HCT116 (cell line): ENCODE measurements at regions not wholly inside any gene's neighbourhood (a gene's known extent, or its start where the extent isn't known, plus 50 kb on each side); places are given as distances from the start of the nearest gene placed in this dataset.

ENCODE experiments used
- ATAC-seq: fragments of 200-7000 bp; cut with Tn5 transposase; 2 replicates; pipeline ENCODE4 v1.9.1; 2020; ENCODE audit warnings: mild to moderate bottlenecking, moderate library complexity
- BruUV-seq: library from RNA; stranded (reverse); fragments of 400-500 nt; replicated peaks from 2 replicates; lab custom pipeline; 2021; lab: Mats Ljungman, UMichigan
- CTCF ChIA-PET: fragments of 300-600 bp; sonication (Branson Sonifier 250); formaldehyde crosslinking; loops from one replicate; lab custom pipeline; 2021; ENCODE audit warnings: antibody characterized with exemption; lab: Charles Lee
- POLR2A ChIA-PET: fragments of 300-600, 350-600 bp; sonication (Branson Sonifier 250); formaldehyde crosslinking; loops from one replicate; lab custom pipeline; 2021; ENCODE audit warnings: antibody characterized with exemption; lab: Charles Lee
- RAD21 ChIA-PET, 2 experiments: fragments of 300-600 bp; sonication (Branson Sonifier 250); formaldehyde crosslinking; loops; one replicate each; lab custom pipeline; 2023; ENCODE audit warnings: low total read pairs in 2 of 2; ENCODE audit not compliant: uncharacterized antibody in 2 of 2, unreplicated experiment in 2 of 2, low non-redundant PET in 1 of 2; lab: Charles Lee
- DNase-seq: peaks from one replicate; pipeline ENCODE4 v3.0.0-alpha.2; 2010; ENCODE audit warnings: low read depth, low spot score
- H2AFZ ChIP-seq: fragments of 200-600 bp; shearing (Covaris generic), sonication (generic); 2 replicates; pipeline ENCODE4 v1.6.1; 2017; ENCODE audit warnings: low read depth, mixed run types, mixed read lengths, antibody characterized with exemption, low read length; ENCODE audit not compliant: poor library complexity, severe bottlenecking
- H3K27ac ChIP-seq: 2 replicates; pipeline ENCODE4 v1.5.1; 2012; ENCODE audit warnings: low read depth, low read length
- H3K27me3 ChIP-seq: fragments of 200-600 bp; sonication (generic); 2 replicates; pipeline ENCODE4 v1.6.1; 2016; ENCODE audit warnings: mixed run types, low read length, mixed read lengths; ENCODE audit not compliant: insufficient read depth
- H3K36me3 ChIP-seq, 2 experiments: fragments of 200-500 bp in 1 of 2; fragments of 200-600 bp in 1 of 2; sonication (Bioruptor generic) in 1 of 2; sonication (generic) in 1 of 2; 2 replicates each; pipeline versions ENCODE4 v1.5.1 to v1.6.1; 2014 to 2016; ENCODE audit warnings: low read length in 2 of 2, inconsistent platforms in 1 of 2, mixed read lengths in 1 of 2, mixed run types in 1 of 2; ENCODE audit not compliant: insufficient read depth in 2 of 2, control insufficient read depth in 1 of 2
- H3K4me1 ChIP-seq, 2 experiments: fragments of 200-600 bp in 1 of 2; sonication (generic) in 1 of 2; 2 replicates each; pipeline versions ENCODE4 v1.5.1 to v1.6.1; 2012 to 2017; ENCODE audit warnings: low read length in 2 of 2, inconsistent platforms in 1 of 2, mild to moderate bottlenecking in 1 of 2, mixed read lengths in 1 of 2, mixed run types in 1 of 2, moderate library complexity in 1 of 2; ENCODE audit not compliant: insufficient read depth in 2 of 2, control insufficient read depth in 1 of 2
- H3K4me2 ChIP-seq: fragments of 200-600 bp; sonication (generic); 2 replicates; pipeline ENCODE4 v1.6.1; 2017; ENCODE audit warnings: mixed run types, low read length, mixed read lengths
- H3K4me3 ChIP-seq, 2 experiments: fragments of 200-600 bp in 1 of 2; sonication (generic) in 1 of 2; replicated peaks in 1 of 2; 2 replicates each; pipeline ENCODE4 v1.5.1; 2011 to 2016; ENCODE audit warnings: low read length in 2 of 2, control low read depth in 1 of 2, low read depth in 1 of 2, mild to moderate bottlenecking in 1 of 2, mixed read lengths in 1 of 2, mixed run types in 1 of 2
- H3K79me2 ChIP-seq: fragments of 200-600 bp; sonication (generic); 2 replicates; pipeline ENCODE4 v1.6.1; 2017; ENCODE audit warnings: mild to moderate bottlenecking, mixed run types, low read length, moderate library complexity, mixed read lengths; ENCODE audit not compliant: insufficient read depth
- H3K9ac ChIP-seq: fragments of 200-600 bp; sonication (generic); 2 replicates; pipeline ENCODE4 v1.6.1; 2016; ENCODE audit warnings: low read length, mixed read lengths
- H3K9me2 ChIP-seq: fragments of 200-600 bp; sonication (generic), shearing (Covaris generic); 2 replicates; pipeline ENCODE4 v1.6.1; 2017; ENCODE audit warnings: mixed run types, mild to moderate bottlenecking, moderate library complexity; ENCODE audit not compliant: insufficient read depth
- H3K9me3 ChIP-seq, 2 experiments: fragments of 200-500 bp in 1 of 2; fragments of 200-600 bp in 1 of 2; sonication (Bioruptor generic) in 1 of 2; sonication (generic) in 1 of 2; 2 replicates each; pipeline ENCODE4 v1.6.1; 2014 to 2017; ENCODE audit warnings: low read length in 2 of 2, mixed read lengths in 2 of 2, inconsistent platforms in 1 of 2, low read depth in 1 of 2, mild to moderate bottlenecking in 1 of 2, mixed run types in 1 of 2, moderate library complexity in 1 of 2; ENCODE audit not compliant: control insufficient read depth in 1 of 2, insufficient read depth in 1 of 2
- H4K20me1 ChIP-seq: fragments of 200-600 bp; sonication (generic), shearing (Covaris generic); 2 replicates; pipeline ENCODE4 v1.6.1; 2017; ENCODE audit warnings: mixed run types, mild to moderate bottlenecking, moderate library complexity; ENCODE audit not compliant: insufficient read depth
- ATF3 ChIP-seq: IDR thresholded peaks from 2 replicates; pipeline ENCODE4 v1.6.1; 2012
- CEBPB ChIP-seq: IDR thresholded peaks from 2 replicates; pipeline ENCODE4 v1.6.1; 2012; ENCODE audit warnings: low read depth
- ELF1 ChIP-seq: IDR thresholded peaks from 2 replicates; pipeline ENCODE4 v1.6.1; 2012; ENCODE audit warnings: low read depth, borderline replicate concordance
- EZH2 ChIP-seq: fragments of 200-600 bp; sonication (generic); IDR thresholded peaks from 2 replicates; pipeline ENCODE4 v1.6.1; 2017; ENCODE audit warnings: antibody characterized with exemption, mixed run types
- EZH2phosphoT487 ChIP-seq: fragments of 200-600 bp; IDR thresholded peaks from 2 replicates; pipeline ENCODE4 v1.6.1; 2018; ENCODE audit warnings: antibody characterized with exemption, borderline replicate concordance
- FOSL1 ChIP-seq: IDR thresholded peaks from 2 replicates; pipeline ENCODE4 v1.6.1; 2012; ENCODE audit warnings: low read depth
- JUND ChIP-seq: IDR thresholded peaks from 2 replicates; pipeline ENCODE4 v1.6.1; 2012
- MAX ChIP-seq: IDR thresholded peaks from 2 replicates; pipeline ENCODE4 v1.6.1; 2012
- POLR2AphosphoS5 ChIP-seq: IDR thresholded peaks from 2 replicates; pipeline ENCODE4 v1.6.1; 2011; ENCODE audit warnings: mild to moderate bottlenecking, low read depth, low read length, moderate library complexity
- RAD21 ChIP-seq: IDR thresholded peaks from 2 replicates; pipeline ENCODE4 v1.6.1; 2012; ENCODE audit warnings: low read depth, mild to moderate bottlenecking
- SIN3A ChIP-seq: IDR thresholded peaks from 2 replicates; pipeline ENCODE4 v1.6.1; 2012; ENCODE audit warnings: low read depth
- SRF ChIP-seq: IDR thresholded peaks from 2 replicates; pipeline ENCODE4 v1.6.1; 2012; ENCODE audit warnings: low read depth
- TCF7L2 ChIP-seq: IDR thresholded peaks from 2 replicates; pipeline ENCODE4 v1.7.0; 2011; ENCODE audit warnings: borderline replicate concordance, inconsistent platforms; ENCODE audit not compliant: insufficient read depth, insufficient read length; ENCODE audit errors: extremely low read depth
- ZBTB33 ChIP-seq: IDR thresholded peaks from 2 replicates; pipeline ENCODE4 v1.6.1; 2011; ENCODE audit warnings: mild to moderate bottlenecking, low read length, moderate library complexity; ENCODE audit not compliant: insufficient replicate concordance; ENCODE audit errors: extremely low read depth
- ZFX ChIP-seq: fragments of 450-650 bp; IDR thresholded peaks from 2 replicates; pipeline ENCODE4 v1.6.1; 2017
- ZNF274 ChIP-seq: fragments of 200-500 bp; sonication (Bioruptor generic); IDR thresholded peaks from 2 replicates; pipeline ENCODE4 v1.6.1; 2014; ENCODE audit warnings: mild to moderate bottlenecking, low read depth, low read length, inconsistent platforms
- intact Hi-C: fragments of 100-400 bp; cut with micrococcal nuclease; formaldehyde crosslinking; loops from 2 replicates; pipeline ENCODE4 v1.10.0; 2022
- TF ChIP-seq, protein P1 (sequence below): IDR thresholded peaks from 2 replicates; pipeline ENCODE4 v1.6.1; 2012; ENCODE audit warnings: low read depth

GRCh38 chr12:127809275-127809674 lies 457.7 kb upstream of the TMEM132C start:
- no peaks in the 10 kb centered on the region for H3K79me2 ChIP-seq
- no peaks in the 10 kb centered on the region for H4K20me1 ChIP-seq
- no peaks in the 10 kb centered on the region for H3K36me3 ChIP-seq
- no peak overlapping the region for H3K4me3 ChIP-seq
- H3K9me3 ChIP-seq = peaks cover 0 to 27% of the 10 kb centered on the region in 2 experiments; a peak in 2 of 4 replicates
- CTCF ChIA-PET = no interaction called here
- H3K9ac ChIP-seq = no peak overlapping the region
- intact Hi-C loops = no loop called here
- POLR2A ChIA-PET = no interaction called here
- no peaks in the 10 kb centered on the region for H3K4me1 ChIP-seq
- H3K27me3 ChIP-seq = no peaks in the 10 kb centered on the region
- H3K9me2 ChIP-seq = no peaks in the 10 kb centered on the region
- H2AFZ ChIP-seq = no peak overlapping the region
- BruUV-seq = no TSS peak
- no peak overlapping the region for H3K27ac ChIP-seq
- no peak for DNase-seq
- TF ChIP-seq, protein P1, sequence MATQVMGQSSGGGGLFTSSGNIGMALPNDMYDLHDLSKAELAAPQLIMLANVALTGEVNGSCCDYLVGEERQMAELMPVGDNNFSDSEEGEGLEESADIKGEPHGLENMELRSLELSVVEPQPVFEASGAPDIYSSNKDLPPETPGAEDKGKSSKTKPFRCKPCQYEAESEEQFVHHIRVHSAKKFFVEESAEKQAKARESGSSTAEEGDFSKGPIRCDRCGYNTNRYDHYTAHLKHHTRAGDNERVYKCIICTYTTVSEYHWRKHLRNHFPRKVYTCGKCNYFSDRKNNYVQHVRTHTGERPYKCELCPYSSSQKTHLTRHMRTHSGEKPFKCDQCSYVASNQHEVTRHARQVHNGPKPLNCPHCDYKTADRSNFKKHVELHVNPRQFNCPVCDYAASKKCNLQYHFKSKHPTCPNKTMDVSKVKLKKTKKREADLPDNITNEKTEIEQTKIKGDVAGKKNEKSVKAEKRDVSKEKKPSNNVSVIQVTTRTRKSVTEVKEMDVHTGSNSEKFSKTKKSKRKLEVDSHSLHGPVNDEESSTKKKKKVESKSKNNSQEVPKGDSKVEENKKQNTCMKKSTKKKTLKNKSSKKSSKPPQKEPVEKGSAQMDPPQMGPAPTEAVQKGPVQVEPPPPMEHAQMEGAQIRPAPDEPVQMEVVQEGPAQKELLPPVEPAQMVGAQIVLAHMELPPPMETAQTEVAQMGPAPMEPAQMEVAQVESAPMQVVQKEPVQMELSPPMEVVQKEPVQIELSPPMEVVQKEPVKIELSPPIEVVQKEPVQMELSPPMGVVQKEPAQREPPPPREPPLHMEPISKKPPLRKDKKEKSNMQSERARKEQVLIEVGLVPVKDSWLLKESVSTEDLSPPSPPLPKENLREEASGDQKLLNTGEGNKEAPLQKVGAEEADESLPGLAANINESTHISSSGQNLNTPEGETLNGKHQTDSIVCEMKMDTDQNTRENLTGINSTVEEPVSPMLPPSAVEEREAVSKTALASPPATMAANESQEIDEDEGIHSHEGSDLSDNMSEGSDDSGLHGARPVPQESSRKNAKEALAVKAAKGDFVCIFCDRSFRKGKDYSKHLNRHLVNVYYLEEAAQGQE = no peak
- TF ChIP-seq RAD21 (no peak), EZH2phosphoT487 (no peak), POLR2AphosphoS5 (no peak), CEBPB (no peak), FOSL1 (no peak), ELF1 (no peak), SRF (no peak), ZNF274 (no peak), ZBTB33 (no peak), SIN3A (no peak), ZFX (no peak), ATF3 (no peak), TCF7L2 (no peak), JUND (no peak), EZH2 (no peak), MAX (no peak)
- ATAC-seq = no peak
- H3K4me2 ChIP-seq = no peak overlapping the region
- RAD21 ChIA-PET = no interaction called here
